HS-27A (cell line): ENCODE measurements at regions not wholly inside any gene's neighbourhood (a gene's known extent, or its start where the extent isn't known, plus 50 kb on each side); places are given as distances from the start of the nearest gene placed in this dataset.
"Not testable (repeated sequence)": the region's sequence is repeated elsewhere in the genome, so short reads cannot be mapped to it uniquely, and the experiment has no call there.

Experiments used
- DNase-seq: peaks from one replicate; pipeline ENCODE4 v3.0.0-alpha.2; 2012; ENCODE audit warnings: low read depth, missing footprints

DNA sequence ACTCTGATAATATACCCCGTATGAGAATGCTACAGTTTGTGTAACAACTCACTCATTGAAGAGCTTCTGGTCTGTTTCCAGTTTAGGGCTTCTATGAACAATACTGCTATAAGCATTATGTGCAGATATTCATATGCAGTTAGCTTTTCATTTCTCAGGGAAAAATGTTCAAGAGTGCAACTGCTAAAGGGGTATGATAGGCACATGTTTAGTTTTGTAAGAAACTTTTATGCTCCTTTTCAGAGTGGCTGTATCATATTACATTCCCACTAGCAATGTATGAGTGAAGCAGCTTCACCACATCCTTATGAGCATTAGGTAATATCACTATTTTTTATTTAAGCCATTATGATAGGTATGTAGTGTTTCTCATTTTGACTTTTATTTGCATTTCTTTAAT, 182.6 kb upstream of the CXCL12 start:
- no peak for DNase-seq

DNA sequence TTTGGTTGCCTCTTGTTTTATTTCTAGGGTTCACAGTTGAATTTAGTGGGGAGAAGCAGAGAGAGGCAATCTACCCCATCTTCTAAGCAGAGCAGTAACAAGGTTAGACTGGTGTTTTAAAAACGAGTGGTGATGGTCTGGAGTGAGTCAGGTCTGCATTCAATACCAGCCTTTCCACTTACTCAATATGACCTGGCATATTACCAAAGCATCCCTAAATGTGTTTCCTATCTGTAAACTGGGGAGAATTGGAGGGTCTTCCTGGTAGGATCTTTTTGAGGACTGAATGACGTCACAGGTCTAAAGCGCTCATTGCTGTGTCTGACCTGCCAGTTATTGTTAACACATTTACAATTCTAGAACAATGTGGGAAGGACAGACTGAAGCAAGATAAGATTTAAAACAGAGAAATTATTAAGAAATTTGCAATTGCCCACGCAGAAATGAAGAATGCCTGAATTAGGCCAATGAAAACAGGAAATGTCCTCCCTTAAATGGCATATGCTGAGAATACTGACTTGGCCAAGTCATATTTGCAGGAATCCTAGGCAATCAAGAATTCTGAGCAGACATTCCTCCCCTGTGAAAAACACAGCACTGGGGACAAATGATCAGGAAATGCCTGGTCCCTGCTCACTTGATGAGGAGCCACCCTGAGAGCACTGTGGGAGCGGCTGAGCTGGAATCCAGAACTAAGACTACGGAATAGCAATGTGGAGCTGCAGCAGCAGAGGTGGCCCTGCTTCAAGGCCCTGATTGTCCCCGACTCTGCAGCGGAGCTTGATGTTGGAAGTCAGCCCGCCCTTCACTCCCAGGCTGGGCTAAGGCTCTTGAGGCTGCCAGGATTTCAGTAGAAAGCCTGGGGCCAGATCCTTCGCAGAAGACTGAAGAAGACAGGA, 184.5 kb upstream of the CXCL12 start:
- peak; percentile 66 for DNase-seq

DNA sequence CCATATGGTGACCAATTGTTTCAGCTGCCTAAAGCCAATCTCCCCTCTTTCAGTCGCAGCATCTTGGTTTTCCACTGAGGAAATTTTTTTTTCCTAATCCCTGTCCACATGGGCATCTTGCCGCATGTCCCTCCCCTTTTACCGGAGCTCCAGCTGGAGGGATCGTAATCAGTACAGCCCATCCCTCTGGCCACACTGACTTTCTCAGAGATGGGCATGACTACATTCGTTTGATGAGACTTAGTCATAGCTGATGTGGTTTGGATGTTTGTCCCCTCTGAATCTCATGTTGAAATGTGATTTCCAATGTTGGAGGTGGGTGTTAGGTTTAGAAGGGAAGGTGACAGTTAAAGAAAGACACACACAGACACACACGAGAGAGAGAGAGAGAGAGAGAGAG, 186.8 kb upstream of the CXCL12 start:
- DNase-seq: peak; percentile 4

DNA sequence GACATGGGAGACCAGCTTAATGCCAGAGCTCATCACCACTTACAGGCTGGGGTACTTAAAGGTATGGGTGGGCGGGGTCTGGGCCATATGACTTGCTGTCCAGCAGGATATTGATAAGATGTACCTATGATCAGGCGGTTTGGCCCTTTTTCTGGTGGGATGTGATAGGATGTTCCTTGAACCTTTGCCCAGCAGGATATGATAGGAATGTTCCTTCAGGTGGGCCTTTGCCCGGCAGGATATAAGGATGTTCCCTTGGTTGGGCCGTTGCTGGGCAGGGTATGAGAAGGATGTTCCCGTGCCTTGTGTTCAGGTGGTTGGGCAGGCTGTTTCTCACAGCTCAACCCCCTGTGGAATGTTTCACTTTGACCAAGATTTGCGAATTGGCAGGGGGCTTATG, 187.2 kb upstream of the CXCL12 start:
- no peak for DNase-seq

DNA sequence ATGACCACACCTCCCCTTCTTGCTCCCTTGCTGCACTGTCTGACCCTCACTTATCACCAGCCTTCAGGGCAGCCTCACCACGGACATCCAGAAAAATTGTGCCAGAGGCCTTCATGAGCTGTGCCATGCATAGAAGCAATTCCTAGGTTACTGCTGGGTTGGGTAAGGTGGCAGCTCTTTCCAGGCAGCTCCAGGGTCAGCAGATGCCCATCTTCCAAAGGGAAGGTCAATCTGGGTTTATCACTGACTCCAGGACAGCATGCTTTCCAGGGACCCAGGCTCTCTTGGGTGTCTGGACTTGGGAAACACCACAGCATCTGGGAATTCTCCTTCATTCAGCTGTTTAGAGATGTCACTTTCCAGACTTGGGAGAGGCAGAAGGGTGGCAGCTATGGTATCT, 188.9 kb upstream of the CXCL12 start:
- no peak for DNase-seq

DNA sequence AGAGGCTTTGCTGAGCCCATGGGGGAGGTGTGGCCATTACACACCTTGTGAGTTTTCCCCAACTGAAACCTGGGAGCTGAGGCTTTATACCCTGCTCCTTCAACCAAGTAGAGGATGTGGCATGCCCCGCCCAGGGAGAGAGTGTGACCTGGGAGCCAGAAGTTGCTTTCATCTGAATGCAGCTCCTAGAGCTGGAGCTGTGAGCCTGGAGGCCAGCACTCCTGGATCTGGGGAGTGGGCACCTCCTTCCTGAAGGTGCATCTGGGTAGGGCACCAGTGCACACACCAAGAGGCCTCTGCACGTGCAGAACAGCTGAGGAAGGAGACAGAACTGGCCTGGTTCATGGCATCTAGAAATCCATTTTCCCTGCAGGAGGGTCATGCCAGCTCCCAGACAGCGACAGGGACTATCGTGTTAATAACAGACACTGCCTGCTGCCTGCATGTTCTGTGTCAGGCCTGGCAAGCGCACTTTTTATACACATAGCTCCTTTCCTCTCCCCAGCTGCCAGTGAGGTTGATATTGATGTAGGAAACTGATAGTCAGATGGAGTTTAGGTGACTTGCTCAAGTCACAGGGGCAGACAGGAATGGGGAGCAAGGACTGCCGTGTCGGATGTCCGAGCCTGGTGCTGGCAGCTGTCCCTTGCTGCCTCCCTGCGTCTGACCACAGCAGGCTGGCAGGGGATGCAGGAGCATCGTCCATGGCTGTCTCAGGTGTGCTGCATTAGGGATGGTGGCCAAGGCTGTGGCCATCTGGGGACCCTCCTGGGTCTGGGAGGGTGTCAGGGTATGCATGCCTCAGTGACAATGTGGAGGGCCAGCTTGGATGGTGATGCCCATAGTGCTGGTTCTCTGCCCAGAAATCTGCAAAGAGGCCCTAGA, 189.9 kb upstream of the CXCL12 start:
- no peak for DNase-seq

DNA sequence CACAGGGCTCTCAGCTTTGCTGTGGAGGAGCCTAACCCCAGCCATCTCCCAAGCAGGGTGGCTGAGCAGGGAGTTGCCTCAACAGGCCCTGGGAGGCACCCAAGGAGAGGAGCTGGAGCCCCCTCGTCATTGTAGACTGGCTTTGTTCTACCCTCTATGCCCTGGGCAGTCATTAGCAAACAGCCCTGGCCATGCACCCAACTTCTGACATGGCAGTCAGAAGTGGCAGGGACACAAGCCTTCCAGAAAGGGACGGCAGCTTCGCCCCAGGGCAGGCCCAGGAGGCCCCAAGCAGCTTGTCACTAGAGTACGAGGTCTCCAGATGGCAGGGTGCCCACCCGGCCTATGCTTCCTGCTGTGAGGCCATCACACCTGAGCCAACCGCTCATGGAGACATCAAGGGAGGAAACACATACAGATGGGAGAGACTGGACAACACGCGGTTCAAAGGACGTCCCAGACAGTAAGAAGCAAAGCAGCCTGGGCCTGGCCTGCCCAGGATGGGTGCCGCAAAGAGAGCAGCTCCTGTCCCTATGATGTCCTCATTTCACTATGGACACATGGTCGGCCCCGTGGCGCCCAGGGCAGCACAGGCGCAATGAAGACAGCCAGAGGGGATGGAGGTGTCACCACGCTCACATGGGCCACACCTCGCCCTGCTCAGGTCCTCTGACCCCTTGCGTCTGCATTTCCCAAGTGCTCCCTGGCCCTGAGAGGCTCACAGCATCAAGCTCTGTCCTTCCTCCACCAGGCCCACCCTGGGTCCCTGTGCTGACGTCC, 190.9 kb upstream of the CXCL12 start:
- no peak for DNase-seq

DNA sequence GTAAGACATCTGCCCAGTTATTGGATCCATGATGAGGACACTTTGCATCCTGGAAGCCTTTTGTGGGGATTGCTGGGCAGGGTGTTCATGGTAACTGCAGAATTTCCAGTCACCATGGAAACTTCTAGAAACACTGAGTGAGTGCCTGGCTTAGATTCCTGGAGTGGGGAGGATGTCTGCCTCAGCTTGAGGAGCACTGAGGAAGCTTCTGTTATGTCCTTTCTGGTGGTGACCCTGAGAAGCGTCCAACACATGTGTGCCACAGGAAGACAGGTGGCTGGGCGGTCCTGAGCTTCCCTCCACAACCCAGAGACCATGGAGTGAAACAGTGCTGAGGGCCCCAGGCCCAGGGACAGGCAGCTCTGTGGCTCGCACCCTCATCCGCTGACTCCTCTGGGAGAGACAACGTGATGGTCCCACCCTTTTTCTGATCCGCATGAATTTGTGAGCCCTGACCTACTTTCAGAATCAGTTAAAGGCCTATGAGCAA, 191.8 kb upstream of the CXCL12 start:
- no peak for DNase-seq

DNA sequence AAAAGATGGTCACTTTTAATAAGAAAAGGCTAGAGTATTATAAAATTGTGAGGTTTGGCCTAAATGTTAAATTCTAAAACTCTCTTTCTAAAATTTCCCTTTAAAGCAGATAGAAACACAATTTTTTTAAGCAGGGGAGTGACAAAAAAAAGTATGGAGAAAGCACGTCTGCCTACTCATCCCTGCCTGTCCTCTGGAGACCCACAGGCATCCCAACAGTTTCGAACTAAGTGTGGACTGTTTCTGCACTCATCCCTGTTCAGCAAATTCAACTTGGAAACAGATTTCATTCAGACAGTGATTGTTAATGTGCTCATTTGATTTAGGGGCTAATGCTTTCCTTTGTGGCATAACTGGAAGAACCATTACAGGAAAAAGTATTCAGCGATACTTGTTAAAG, 192.6 kb upstream of the CXCL12 start:
- no peak for DNase-seq

DNA sequence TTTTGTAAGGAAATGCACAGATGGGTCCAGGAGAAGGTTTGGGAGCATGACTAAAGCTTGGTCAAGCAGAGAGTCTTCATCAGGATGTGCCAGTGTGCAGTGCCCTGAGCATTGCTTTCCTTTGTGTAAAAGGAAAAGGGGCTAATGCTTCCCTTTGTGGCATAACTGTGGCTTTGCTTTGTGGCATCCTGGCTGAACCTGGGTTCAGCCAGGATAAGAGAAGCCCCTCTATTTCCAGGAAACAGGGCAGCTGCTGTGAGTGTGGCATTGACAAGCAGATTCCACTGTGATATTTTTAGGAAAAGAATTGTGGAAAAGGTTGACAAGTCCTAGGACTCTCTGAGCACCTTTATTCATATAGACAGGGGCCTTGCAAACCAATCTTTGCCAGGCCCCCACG, 193.4 kb upstream of the CXCL12 start:
- no peak for DNase-seq

DNA sequence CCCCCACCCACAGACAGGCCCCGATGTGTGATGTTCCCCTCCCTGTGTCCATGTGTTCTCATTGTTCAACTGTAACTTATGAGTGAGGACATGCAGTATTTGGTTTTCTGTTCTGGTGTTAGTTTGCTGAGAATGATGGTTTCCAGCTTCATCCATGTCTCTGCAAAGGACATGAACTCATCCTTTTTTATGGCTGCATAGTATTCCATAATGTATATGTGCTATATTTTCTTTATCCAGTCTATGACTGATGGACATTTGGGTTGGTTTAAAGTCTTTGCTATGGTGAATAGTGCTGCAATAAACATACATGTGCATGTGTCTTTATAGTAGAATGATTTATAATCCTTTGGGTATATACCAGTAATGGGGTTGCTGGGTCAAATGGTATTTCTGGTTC, 194.1 kb upstream of the CXCL12 start:
- not testable (repeated sequence) for DNase-seq

DNA sequence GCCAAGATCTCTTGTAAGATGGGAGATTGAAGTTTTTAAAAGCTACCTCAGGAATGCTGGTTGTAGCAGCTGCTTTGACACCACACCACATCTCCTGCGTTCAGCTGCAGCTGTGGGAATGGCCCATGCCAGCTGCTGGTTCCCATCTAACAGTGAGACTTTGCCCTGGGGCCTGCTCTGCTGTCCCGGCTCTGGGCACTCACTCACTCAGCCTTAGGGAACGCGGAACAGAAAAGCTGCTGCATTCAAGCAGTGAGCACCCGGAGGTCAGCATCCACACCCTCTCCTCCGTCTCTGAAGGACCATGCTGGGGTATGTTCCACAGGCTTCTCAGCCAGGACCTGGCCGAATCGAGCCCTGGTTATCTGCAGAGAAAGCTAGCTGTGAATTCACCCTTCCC, 197.1 kb upstream of the CXCL12 start:
- DNase-seq: no peak

DNA sequence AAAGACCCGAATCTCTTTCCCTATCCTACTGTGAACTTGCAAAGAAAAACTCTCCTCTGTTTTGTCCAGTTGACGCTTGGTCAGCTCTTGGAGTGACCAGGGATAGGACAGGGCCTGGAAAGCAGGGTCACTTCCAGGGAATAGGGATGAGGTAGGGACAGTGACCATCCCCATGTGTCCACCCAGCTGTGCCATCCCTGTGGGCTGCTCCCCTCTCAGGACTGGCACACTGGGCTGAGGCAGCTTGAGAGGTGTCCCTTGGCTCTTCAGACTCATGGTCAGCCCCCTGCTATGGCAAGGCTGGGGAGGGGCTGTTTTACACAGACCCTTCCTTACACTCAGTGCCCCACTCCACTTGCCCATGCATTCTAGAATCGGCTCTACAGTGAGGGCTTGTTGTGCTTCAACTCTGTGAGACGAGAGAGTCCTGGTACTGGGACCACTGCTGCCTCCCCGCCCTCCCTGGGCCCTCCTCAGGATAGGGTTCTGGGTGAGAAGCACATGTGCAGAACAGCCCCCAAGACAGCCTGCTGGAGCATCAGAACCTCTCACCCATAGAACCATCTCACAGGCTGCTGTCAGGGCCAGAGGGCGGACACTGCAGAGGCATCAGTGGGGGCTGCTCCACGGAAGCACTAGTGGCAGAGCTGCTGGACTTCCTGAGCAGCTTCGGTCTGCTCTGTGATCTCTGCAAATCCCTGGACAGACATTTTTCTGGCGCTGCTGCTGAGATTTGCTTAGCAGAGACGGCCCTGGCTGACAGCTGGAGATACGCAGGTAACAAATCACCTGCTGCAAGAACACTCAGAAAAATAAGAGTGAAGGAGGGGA, 202.8 kb upstream of the CXCL12 start:
- DNase-seq: no peak

DNA sequence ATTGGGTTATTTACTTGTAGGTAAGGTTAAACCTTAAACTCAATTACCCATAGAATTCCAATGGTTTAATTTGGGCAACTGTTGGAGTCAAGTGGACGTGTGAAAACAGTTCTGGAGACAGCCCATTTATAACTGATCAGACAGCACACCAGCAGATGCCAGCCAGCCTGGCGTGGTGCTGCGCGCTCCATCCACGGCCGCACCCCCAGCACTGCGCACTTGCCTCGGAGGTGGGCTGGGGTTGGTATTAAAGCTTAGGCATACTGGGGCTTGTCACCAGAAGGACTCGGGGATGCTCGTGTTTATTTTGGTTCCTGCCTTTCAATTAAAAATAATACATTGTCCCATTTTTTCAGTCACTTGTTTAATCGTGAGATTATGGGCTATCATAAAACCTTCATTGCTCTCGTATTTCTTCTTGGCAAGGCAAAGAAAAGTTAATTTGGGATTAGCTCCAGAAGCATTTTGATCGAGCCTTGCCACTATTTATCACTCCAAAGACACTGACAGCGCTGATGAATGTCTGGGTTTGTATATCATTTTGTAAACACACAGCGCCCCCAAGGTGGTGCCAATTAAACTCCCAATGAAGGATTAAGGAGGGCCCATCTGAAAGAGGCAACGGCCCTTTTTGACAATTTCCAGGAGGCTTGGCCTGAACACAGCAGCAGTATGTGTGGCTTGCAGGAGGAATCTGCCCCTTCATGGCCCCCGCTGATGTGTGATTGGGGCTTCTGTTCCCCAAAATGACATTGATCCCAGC, 204.5 kb upstream of the CXCL12 start:
- no peak for DNase-seq

DNA sequence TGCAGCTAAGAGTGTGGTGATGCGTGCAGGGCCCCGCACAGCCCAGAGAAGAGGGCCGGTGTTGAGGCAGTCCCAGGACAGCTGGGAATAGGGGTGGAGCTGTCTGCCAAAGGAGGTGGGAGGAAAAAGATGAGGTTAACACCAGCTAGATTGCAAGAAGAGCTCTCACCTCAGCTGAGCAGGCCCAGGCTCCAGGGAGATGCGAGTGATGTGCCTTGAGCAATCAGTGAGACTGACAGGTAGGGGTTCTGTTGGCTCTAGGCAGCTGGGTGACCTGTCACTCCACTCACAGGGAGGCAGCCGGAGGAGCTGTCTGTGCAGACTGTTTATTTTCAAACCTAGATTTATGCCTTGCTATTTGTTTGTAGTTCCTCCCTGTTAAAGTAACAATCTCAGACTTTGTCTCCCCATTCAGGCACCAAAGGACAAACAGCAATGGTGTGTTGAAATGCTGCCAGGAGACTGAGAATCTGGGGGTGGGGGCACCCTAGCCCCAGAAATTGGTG, 205.1 kb upstream of the CXCL12 start:
- no peak for DNase-seq

DNA sequence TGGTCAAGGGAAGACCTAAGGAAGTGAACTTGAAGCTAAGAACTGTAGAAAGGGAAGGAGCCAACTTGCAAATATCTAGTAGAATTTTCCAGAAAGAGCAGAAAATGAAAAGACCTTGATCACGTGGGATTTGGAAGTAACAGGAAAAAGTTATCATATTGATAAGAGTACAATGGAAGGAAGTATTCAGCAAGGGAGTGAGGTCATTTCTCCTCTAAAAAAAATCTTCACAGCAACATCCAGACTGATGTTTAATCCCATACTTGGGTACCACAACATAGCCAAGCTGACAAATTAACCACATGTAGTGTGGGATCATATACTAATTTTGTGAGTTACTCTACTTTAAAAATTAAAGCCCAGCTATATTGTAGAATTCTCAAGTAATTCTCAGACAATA, 207.0 kb upstream of the CXCL12 start:
- no peak for DNase-seq

DNA sequence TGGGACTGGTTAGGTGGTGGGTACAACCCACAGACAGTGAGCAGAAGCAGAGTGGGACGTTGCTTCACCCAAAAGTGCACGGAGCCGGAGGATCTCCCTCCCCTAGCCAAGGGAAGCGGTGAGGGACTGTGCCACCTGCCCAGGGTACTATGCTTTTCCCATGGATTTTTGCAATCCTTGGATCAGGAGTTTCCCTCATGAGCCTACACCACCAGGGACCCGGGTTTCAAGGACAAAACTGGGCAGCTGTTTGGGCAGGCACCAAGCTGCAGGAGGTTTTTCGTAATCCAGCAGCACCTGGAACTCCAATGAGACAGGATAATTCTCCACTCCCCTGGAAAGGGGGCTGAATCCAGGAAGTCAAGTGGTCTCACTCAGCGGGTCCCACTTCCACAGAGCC, 209.1 kb upstream of the CXCL12 start:
- no peak for DNase-seq

DNA sequence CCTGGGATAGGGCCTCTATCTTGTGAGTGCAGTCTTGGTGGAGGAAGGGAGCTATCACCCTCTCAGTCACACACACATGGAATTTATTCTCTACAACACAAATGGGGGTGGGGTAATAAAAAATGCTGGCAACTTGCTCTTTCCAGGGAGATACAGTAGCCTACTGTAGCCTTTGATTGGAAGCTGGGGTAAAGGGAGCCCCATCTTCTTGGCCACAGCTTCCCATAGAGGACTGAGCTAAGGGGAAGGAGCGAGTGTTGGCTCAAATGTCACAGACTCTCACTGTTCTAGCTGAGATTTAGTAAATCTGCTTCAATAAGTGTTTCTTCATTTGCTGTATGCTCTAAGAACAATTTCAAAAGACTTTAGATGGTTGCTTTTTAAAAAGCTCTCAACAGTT, 222.2 kb upstream of the CXCL12 start:
- no peak for DNase-seq

DNA sequence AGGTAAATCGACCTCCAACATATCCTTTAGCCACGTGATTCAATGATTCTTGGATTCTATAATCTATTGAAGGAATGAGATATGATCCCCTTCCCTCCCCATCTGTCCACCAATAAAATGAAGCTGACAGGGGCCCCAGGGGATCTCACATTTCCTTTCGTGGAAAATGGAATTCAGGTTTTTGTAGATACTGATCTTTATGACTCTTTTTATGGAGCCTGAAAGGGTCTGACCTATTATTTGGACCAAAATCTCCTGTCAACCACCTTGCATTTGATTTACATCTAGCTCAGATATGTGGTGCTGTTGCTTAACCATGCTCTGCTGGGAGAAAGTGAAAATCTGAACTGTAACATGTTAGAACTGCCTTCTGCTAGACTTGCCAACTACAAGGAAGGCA, 234.0 kb upstream of the CXCL12 start:
- DNase-seq: no peak

DNA sequence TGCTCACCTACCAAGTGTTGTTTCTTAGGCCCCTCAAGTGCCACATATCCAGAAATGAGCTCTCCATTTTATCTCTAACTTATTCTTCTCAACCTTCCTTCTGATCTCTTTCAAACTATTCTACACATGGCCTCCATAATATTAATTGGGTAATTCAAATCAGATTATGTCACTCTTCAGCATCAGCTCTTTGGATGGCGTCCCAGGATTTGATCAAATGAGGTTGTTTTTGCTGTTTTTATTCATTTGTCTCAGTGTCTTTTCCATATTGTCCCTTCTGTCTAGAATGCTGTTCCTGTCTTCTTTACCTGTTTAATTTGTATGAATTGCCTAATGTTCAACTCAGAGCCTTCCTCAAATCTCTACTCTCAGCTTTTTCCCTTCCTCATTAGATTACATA, 234.6 kb upstream of the CXCL12 start:
- DNase-seq: no peak
